NCI-H774 (cell line): ENCODE measurements at regions not wholly inside any gene's neighbourhood (a gene's known extent, or its start where the extent isn't known, plus 50 kb on each side); places are given as distances from the start of the nearest gene placed in this dataset.

Source experiments
- DNase-seq: peaks from one replicate; lab custom pipeline; 2025; lab: John Stamatoyannopoulos, UW

DNA sequence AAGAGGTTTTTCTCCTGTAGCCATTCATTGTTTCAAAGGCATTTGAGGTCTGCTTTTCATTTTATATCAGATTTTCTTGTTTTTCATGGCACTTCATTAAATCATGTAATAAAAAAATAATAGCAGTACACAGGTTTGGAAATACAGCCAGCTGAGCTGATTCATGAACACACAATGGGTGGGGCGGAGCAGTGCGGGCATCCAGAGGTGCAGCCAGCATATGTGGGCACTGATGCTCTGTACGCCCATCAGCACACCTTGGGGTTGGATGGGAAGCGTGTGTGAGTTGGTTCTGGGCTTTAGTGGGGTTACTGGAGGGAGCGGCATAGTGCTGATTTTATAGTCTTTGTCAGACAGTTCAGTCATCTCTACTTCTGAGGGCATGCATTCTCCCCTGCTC, 54.2 kb upstream of the IRX4 start:
- no peak for DNase-seq

DNA sequence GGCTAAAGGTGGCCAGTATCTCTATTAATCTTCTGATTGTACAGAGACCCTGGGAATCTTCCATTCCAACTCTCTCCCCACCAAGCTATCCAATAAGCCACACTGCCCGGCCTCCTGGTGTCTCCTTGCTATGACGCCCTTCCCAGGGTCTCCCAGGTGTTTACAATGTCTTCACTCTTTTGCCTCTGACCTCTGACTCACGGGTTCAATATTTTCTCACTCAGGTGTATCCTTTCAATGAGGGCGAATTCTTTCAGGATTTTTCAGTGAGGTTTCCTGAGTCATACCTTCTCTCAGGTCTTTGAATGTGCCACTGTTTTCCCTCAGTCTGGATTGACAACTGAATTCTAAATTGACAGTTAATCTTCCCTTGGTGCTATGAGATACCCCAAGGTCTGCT, 53.7 kb upstream of the IRX4 start:
- DNase-seq: no peak

GRCh38 chr5:1934801-1935429, 52.2 kb upstream of the IRX4 start:
- no peak for DNase-seq

DNA sequence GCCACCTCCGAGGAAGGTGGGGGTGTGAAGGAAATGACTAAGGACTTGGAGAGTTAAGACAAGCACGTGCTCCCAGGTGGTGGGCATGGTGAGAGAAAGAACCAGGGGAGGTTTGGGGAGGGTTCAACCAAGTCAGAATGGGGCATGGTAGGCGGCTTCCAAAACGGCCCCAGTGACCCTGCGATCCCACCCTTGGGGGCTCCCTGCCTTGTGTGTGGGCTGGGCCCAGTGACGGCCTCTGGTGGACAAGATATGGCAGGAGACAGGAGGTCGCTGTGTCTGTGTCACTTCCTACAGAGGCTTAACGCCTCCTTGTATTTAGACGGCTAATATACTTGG, 51.3 kb upstream of the IRX4 start:
- no peak for DNase-seq

- DNase-seq: no peak
These were observed 50.8 kb upstream of the IRX4 start for GRCh38 chr5:1933364-1934055.
